Smooth muscle cell (in vitro differentiated cells): ENCODE measurements at regions not wholly inside any gene's neighbourhood (a gene's known extent, or its start where the extent isn't known, plus 50 kb on each side); places are given as distances from the start of the nearest gene placed in this dataset.
"Not testable (repeated sequence)": the region's sequence is repeated elsewhere in the genome, so short reads cannot be mapped to it uniquely, and the experiment has no call there.

Source experiments
- DNase-seq: peaks from one replicate; lab custom pipeline; 2025; ENCODE audit not compliant: unreplicated experiment; lab: John Stamatoyannopoulos, UW
- H2AFZ ChIP-seq: fragments of 200-600 bp; sonication (generic); 2 replicates; pipeline ENCODE4 v1.6.0; 2016; ENCODE audit warnings: antibody characterized with exemption, low read depth, mild to moderate bottlenecking
- H3F3A ChIP-seq: fragments of 200-600 bp; sonication (generic); 2 replicates; pipeline ENCODE4 v1.6.0; 2017; ENCODE audit warnings: antibody characterized with exemption, low read depth
- H3K27ac ChIP-seq: fragments of 200-600 bp; sonication (generic); 2 replicates; pipeline ENCODE4 v1.5.1; 2016; ENCODE audit warnings: low read depth, mild to moderate bottlenecking
- H3K27me3 ChIP-seq: fragments of 200-600 bp; sonication (generic); 2 replicates; pipeline ENCODE4 v1.6.1; 2016; ENCODE audit warnings: low read depth, mild to moderate bottlenecking
- H3K36me3 ChIP-seq: fragments of 200-600 bp; sonication (generic); 2 replicates; pipeline ENCODE4 v1.5.1; 2016; ENCODE audit warnings: low read depth
- H3K4me1 ChIP-seq: fragments of 200-600 bp; sonication (generic); 2 replicates; pipeline ENCODE4 v1.5.1; 2016; ENCODE audit warnings: low read depth
- H3K4me2 ChIP-seq: fragments of 200-600 bp; sonication (generic); 2 replicates; pipeline ENCODE4 v1.6.0; 2016; ENCODE audit warnings: mild to moderate bottlenecking
- H3K4me3 ChIP-seq: fragments of 200-600 bp; sonication (generic); 2 replicates; pipeline ENCODE4 v1.5.1; 2016; ENCODE audit warnings: mild to moderate bottlenecking
- H3K79me2 ChIP-seq: fragments of 200-600 bp; sonication (generic); 2 replicates; pipeline ENCODE4 v1.6.0; 2016; ENCODE audit warnings: low read depth, mild to moderate bottlenecking
- H3K9ac ChIP-seq: fragments of 200-600 bp; sonication (generic); 2 replicates; pipeline ENCODE4 v1.6.0; 2016; ENCODE audit warnings: low read depth
- H3K9me3 ChIP-seq: fragments of 200-600 bp; sonication (generic); replicated peaks from 2 replicates; pipeline ENCODE4 v1.5.1; 2016; ENCODE audit warnings: low read depth
- H4K20me1 ChIP-seq: fragments of 200-600 bp; sonication (generic); 2 replicates; pipeline ENCODE4 v1.6.0; 2016; ENCODE audit warnings: low read depth
- CTCF ChIP-seq: fragments of 200-600 bp; sonication (generic); IDR thresholded peaks from 2 replicates; pipeline ENCODE4 v1.5.1; 2017; ENCODE audit warnings: borderline replicate concordance, mild to moderate bottlenecking, antibody characterized with exemption; ENCODE audit not compliant: insufficient read depth, poor library complexity, severe bottlenecking
- WGBS: methylation state at CpG from one replicate; pipeline ENCODE4 v1.1.7; 2016; ENCODE audit warnings: low lambda C conversion rate; 5-methylcytosine and 5-hydroxymethylcytosine counted together

- no peak for TF ChIP-seq CTCF
- no peaks in the 10 kb centered on the region for H3K9me3 ChIP-seq
- no peaks in the 10 kb centered on the region for H3K36me3 ChIP-seq
- H3K27ac ChIP-seq: no peak overlapping the region
- H4K20me1 ChIP-seq: no peaks in the 10 kb centered on the region
- no peak overlapping the region for H3K9ac ChIP-seq
- no peak overlapping the region for H3K4me3 ChIP-seq
- 93% methylated on average over 4 of the region's 4 CpGs for WGBS
- no peak for DNase-seq
- no peaks in the 10 kb centered on the region for H3F3A ChIP-seq
- no peak overlapping the region for H3K4me2 ChIP-seq
- H2AFZ ChIP-seq: no peak overlapping the region
- H3K27me3 ChIP-seq: no peaks in the 10 kb centered on the region
- H3K4me1 ChIP-seq: no peaks in the 10 kb centered on the region
- no peaks in the 10 kb centered on the region for H3K79me2 ChIP-seq
Measured at GRCh38 chr4:125179727-125180126, 135.0 kb upstream of the FAT4 start.

GRCh38 chr4:125169192-125169591, 145.6 kb upstream of the FAT4 start:
- Histone ChIP-seq H3K9me3 (no peaks in the 10 kb centered on the region), H3K4me2 (no peak overlapping the region), H3K27me3 (no peaks in the 10 kb centered on the region), H2AFZ (no peak overlapping the region), H3K36me3 (no peaks in the 10 kb centered on the region), H3K79me2 (no peaks in the 10 kb centered on the region), H3K27ac (no peak overlapping the region), H3K4me1 (no peaks in the 10 kb centered on the region), H3K4me3 (no peak overlapping the region), H3K9ac (no peak overlapping the region), H4K20me1 (no peaks in the 10 kb centered on the region), H3F3A (no peaks in the 10 kb centered on the region)
- DNase-seq: no peak
- WGBS: 86% methylated on average over 1 of the region's 1 CpG
- no peak for TF ChIP-seq CTCF

- H3K27me3 ChIP-seq: no peaks in the 10 kb centered on the region
- no peak overlapping the region for H3K4me3 ChIP-seq
- no peak for TF ChIP-seq CTCF
- H3F3A ChIP-seq: no peaks in the 10 kb centered on the region
- no peaks in the 10 kb centered on the region for H4K20me1 ChIP-seq
- no peaks in the 10 kb centered on the region for H3K79me2 ChIP-seq
- no peaks in the 10 kb centered on the region for H3K9me3 ChIP-seq
- no peak overlapping the region for H3K4me2 ChIP-seq
- H3K9ac ChIP-seq: no peak overlapping the region
- no peak overlapping the region for H3K27ac ChIP-seq
- H3K36me3 ChIP-seq: no peaks in the 10 kb centered on the region
- H2AFZ ChIP-seq: no peak overlapping the region
- no peak for DNase-seq
- no peaks in the 10 kb centered on the region for H3K4me1 ChIP-seq
Measured at GRCh38 chr4:125168531-125168930, 146.2 kb upstream of the FAT4 start.

GRCh38 chr4:125166012-125166411, 148.7 kb upstream of the FAT4 start:
- not testable (repeated sequence) for H3K79me2 ChIP-seq, H3K36me3 ChIP-seq, DNase-seq, H2AFZ ChIP-seq, H3K27ac ChIP-seq, H3K9me3 ChIP-seq, H3K4me2 ChIP-seq, H3K9ac ChIP-seq, H3F3A ChIP-seq, H4K20me1 ChIP-seq, H3K4me3 ChIP-seq, H3K27me3 ChIP-seq, H3K4me1 ChIP-seq
- WGBS: 96% methylated on average over 9 of the region's 9 CpGs
